Neural cell (in vitro differentiated cells): ENCODE measurements at regions not wholly inside any gene's neighbourhood (a gene's known extent, or its start where the extent isn't known, plus 50 kb on each side); places are given as distances from the start of the nearest gene placed in this dataset.
A peak's percentile ranks its signal among the peaks of the same experiment; 100 is the strongest.

Source experiments
- H2AFZ ChIP-seq: fragments of 200-600, 300-800 bp; sonication (generic), shearing (Covaris generic); 2 replicates; pipeline ENCODE4 v1.6.0; 2014; ENCODE audit warnings: low read depth, mild to moderate bottlenecking, antibody characterized with exemption, low read length, moderate library complexity
- H3F3A ChIP-seq: fragments of 200-600 bp; shearing (Covaris generic); 2 replicates; pipeline ENCODE4 v1.6.1; 2016; ENCODE audit warnings: mild to moderate bottlenecking, moderate library complexity, mixed read lengths, antibody characterized with exemption, low read length; ENCODE audit not compliant: insufficient read depth, poor library complexity, severe bottlenecking
- H3K27ac ChIP-seq: fragments of 200-600, 300-800 bp; sonication (generic), shearing (Covaris generic); 2 replicates; pipeline ENCODE4 v1.5.1; 2014; ENCODE audit warnings: mild to moderate bottlenecking, low read length, moderate library complexity
- H3K27me3 ChIP-seq: fragments of 300-800, 200-600 bp; sonication (generic), shearing (Covaris generic); 2 replicates; pipeline ENCODE4 v1.6.0; 2014; ENCODE audit warnings: mild to moderate bottlenecking, low read depth, low read length, moderate library complexity; ENCODE audit not compliant: insufficient read depth
- H3K36me3 ChIP-seq: fragments of 300-800, 200-600 bp; sonication (generic), shearing (Covaris generic); 2 replicates; pipeline ENCODE4 v1.5.1; 2014; ENCODE audit warnings: mild to moderate bottlenecking, antibody characterized with exemption, low read length, moderate library complexity; ENCODE audit not compliant: insufficient read depth
- H3K4me2 ChIP-seq: fragments of 300-800, 200-600 bp; sonication (generic), shearing (Covaris generic); 2 replicates; pipeline ENCODE4 v1.6.0; 2014; ENCODE audit warnings: mild to moderate bottlenecking, low read length
- H3K4me3 ChIP-seq: fragments of 300-800, 200-600 bp; sonication (generic), shearing (Covaris generic); 2 replicates; pipeline ENCODE4 v1.5.1; 2014; ENCODE audit warnings: mild to moderate bottlenecking, low read length, moderate library complexity
- H3K79me2 ChIP-seq: fragments of 200-600 bp; shearing (Covaris generic); replicated peaks from 2 replicates; pipeline ENCODE4 v1.6.0; 2014; ENCODE audit warnings: mild to moderate bottlenecking, low read length, moderate library complexity; ENCODE audit not compliant: insufficient read depth
- H3K9ac ChIP-seq: fragments of 300-800, 200-600 bp; sonication (generic), shearing (Covaris generic); 2 replicates; pipeline ENCODE4 v1.6.1; 2016; ENCODE audit warnings: mild to moderate bottlenecking, low read length, mixed read lengths
- H3K9me2 ChIP-seq: fragments of 200-600 bp; shearing (Covaris generic); 2 replicates; pipeline ENCODE4 v1.6.1; 2016; ENCODE audit warnings: mild to moderate bottlenecking, low read length, mixed read lengths; ENCODE audit not compliant: insufficient read depth
- H3K9me3 ChIP-seq: fragments of 200-600, 300-800 bp; sonication (generic), shearing (Covaris generic); 2 replicates; pipeline ENCODE4 v1.6.1; 2016; ENCODE audit warnings: mild to moderate bottlenecking, mixed run types, low read length, moderate library complexity, mixed read lengths
- H4K20me1 ChIP-seq: fragments of 200-600 bp; shearing (Covaris generic); 2 replicates; pipeline ENCODE4 v1.6.1; 2016; ENCODE audit warnings: mild to moderate bottlenecking, mixed run types; ENCODE audit not compliant: insufficient read depth
- EP300 ChIP-seq: fragments of 450-650 bp; conservative IDR thresholded peaks from 2 replicates; pipeline ENCODE4 v1.6.1; 2014; ENCODE audit warnings: antibody characterized with exemption, mild to moderate bottlenecking, moderate library complexity; ENCODE audit not compliant: poor library complexity, severe bottlenecking
- EZH2 ChIP-seq: fragments of 200-600, 300-800 bp; shearing (Covaris generic), sonication (generic); IDR thresholded peaks from 2 replicates; pipeline ENCODE4 v1.6.1; 2014; ENCODE audit warnings: antibody characterized with exemption, low read length, borderline replicate concordance, mild to moderate bottlenecking; ENCODE audit not compliant: insufficient read depth, poor library complexity, severe bottlenecking
- MXI1 ChIP-seq: fragments of 450-650 bp; conservative IDR thresholded peaks from 2 replicates; pipeline ENCODE4 v1.6.1; 2014; ENCODE audit warnings: antibody characterized with exemption, mild to moderate bottlenecking; ENCODE audit not compliant: poor library complexity, severe bottlenecking
- POLR2AphosphoS5 ChIP-seq: IDR thresholded peaks from 2 replicates; pipeline ENCODE4 v1.6.1; 2012
- RAD21 ChIP-seq: fragments of 450-650 bp; conservative IDR thresholded peaks from 2 replicates; pipeline ENCODE4 v1.6.1; 2014; ENCODE audit warnings: antibody characterized with exemption, mild to moderate bottlenecking, moderate library complexity
- SMC3 ChIP-seq: fragments of 450-650 bp; conservative IDR thresholded peaks from 2 replicates; pipeline ENCODE4 v1.6.1; 2014; ENCODE audit warnings: antibody characterized with exemption, mild to moderate bottlenecking, moderate library complexity; ENCODE audit not compliant: poor library complexity
- TAF1 ChIP-seq: IDR thresholded peaks from 2 replicates; pipeline ENCODE4 v1.6.1; 2012; ENCODE audit warnings: low read depth
- TF ChIP-seq, protein P1 (sequence below): fragments of 450-650 bp; IDR thresholded peaks from 2 replicates; pipeline ENCODE4 v1.5.1; 2014; ENCODE audit warnings: antibody characterized with exemption, mild to moderate bottlenecking, moderate library complexity; ENCODE audit not compliant: poor library complexity, severe bottlenecking
- TF ChIP-seq, protein P2 (sequence below): IDR thresholded peaks from 2 replicates; pipeline ENCODE4 v1.6.1; 2012; ENCODE audit warnings: borderline replicate concordance

DNA sequence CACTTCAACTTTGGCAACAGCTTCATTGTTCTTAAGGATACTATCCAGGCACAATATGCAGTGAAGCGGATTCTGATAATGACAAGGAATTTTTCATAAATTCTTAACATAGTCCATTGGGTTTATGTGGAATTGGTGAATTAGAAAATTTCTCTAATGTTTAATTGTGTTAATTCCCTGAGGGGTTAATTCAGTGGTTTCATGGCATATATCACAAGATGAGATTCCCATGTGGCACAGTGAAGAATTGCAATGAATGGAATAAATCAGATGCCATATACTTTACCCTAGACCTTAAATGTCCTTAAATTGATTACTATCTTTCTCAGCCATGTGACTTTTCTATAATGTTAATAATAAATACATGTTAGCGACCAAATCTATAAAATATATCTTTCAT lies 1244.1 kb downstream of the ROBO2 start:
- no peak for TF ChIP-seq POLR2AphosphoS5
- TF ChIP-seq EP300 = no peak
- TF ChIP-seq, protein P1, sequence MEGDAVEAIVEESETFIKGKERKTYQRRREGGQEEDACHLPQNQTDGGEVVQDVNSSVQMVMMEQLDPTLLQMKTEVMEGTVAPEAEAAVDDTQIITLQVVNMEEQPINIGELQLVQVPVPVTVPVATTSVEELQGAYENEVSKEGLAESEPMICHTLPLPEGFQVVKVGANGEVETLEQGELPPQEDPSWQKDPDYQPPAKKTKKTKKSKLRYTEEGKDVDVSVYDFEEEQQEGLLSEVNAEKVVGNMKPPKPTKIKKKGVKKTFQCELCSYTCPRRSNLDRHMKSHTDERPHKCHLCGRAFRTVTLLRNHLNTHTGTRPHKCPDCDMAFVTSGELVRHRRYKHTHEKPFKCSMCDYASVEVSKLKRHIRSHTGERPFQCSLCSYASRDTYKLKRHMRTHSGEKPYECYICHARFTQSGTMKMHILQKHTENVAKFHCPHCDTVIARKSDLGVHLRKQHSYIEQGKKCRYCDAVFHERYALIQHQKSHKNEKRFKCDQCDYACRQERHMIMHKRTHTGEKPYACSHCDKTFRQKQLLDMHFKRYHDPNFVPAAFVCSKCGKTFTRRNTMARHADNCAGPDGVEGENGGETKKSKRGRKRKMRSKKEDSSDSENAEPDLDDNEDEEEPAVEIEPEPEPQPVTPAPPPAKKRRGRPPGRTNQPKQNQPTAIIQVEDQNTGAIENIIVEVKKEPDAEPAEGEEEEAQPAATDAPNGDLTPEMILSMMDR = peak; percentile 24
- no peak for TF ChIP-seq RAD21
- no peak for TF ChIP-seq TAF1
- no peaks in the 10 kb centered on the region for H4K20me1 ChIP-seq
- no peak overlapping the region for H3K27ac ChIP-seq
- H2AFZ ChIP-seq = no peak overlapping the region
- no peak overlapping the region for H3K9ac ChIP-seq
- no peak overlapping the region for H3K4me3 ChIP-seq
- no peaks in the 10 kb centered on the region for H3K79me2 ChIP-seq
- no peaks in the 10 kb centered on the region for H3K36me3 ChIP-seq
- H3K27me3 ChIP-seq = no peaks in the 10 kb centered on the region
- H3K9me3 ChIP-seq = no peaks in the 10 kb centered on the region
- H3K9me2 ChIP-seq = no peaks in the 10 kb centered on the region
- no peak overlapping the region for H3K4me2 ChIP-seq
- H3F3A ChIP-seq = no peaks in the 10 kb centered on the region

DNA sequence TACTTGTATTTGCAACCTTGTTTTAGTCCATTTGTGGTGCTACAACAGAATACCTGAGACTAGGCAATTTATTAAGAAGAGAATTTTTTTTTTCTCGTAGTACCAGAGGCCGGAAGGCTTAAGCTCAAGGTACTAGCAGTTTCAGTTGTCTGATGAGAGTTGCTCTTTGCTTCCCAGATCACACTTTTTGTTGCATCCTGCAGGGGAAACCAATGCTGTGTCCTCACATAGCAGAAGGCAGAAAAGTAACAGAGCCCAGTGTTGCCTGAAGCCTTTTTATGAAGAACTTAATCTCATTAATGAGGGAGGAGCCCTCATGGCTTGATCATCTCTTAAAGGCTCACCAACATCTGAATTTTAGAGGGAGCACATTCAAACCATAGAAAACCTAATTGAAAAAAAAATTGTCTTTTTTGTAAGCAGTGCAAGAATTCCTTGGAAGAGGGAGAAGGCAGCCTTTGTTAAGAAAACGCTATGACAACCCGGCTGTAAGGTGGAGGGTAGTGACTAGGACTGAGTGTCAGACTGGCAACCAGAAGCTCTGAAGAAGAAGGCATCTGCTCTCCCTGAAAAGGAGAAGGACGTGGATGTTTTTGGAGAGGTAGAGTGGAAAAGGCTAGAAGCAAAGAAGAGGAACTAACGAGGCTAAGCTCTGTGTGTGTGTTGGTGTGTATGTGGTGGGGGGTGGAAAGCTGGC lies 1245.3 kb downstream of the ROBO2 start:
- H3K4me2 ChIP-seq = no peak overlapping the region

DNA sequence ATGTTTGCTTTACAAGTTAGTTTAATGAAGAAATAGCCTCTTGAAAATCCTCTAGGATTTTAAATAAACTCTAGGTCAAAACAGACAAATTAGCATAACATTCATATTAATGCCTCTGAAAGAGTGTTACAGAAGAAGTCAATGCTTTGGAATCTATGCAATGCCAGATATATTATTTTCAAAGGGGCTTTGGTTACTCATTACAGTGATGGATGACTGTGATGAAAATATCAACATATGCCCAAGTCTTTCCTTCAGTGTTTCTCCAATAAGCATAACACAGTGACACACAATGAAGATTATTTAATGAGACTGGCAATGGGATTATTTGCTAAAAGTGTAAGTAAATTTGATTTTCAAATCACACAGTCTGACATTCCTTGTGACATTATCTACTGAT lies 1247.2 kb downstream of the ROBO2 start:
- Histone ChIP-seq H3K4me2 (no peak overlapping the region), H3K9ac (no peak overlapping the region), H3K9me3 (no peaks in the 10 kb centered on the region), H3K79me2 (no peaks in the 10 kb centered on the region), H2AFZ (no peak overlapping the region), H3K27ac (no peak overlapping the region), H3K27me3 (no peaks in the 10 kb centered on the region), H3K4me3 (no peak overlapping the region), H3K36me3 (no peaks in the 10 kb centered on the region), H3F3A (no peaks in the 10 kb centered on the region), H3K9me2 (no peaks in the 10 kb centered on the region), H4K20me1 (no peaks in the 10 kb centered on the region)
- no peak for TF ChIP-seq TAF1
- TF ChIP-seq, protein P1 = no peak
- TF ChIP-seq MXI1 = no peak
- TF ChIP-seq EZH2 = no peak
- TF ChIP-seq EP300 = no peak
- TF ChIP-seq SMC3 = no peak
- TF ChIP-seq RAD21 = no peak
- TF ChIP-seq, protein P2, sequence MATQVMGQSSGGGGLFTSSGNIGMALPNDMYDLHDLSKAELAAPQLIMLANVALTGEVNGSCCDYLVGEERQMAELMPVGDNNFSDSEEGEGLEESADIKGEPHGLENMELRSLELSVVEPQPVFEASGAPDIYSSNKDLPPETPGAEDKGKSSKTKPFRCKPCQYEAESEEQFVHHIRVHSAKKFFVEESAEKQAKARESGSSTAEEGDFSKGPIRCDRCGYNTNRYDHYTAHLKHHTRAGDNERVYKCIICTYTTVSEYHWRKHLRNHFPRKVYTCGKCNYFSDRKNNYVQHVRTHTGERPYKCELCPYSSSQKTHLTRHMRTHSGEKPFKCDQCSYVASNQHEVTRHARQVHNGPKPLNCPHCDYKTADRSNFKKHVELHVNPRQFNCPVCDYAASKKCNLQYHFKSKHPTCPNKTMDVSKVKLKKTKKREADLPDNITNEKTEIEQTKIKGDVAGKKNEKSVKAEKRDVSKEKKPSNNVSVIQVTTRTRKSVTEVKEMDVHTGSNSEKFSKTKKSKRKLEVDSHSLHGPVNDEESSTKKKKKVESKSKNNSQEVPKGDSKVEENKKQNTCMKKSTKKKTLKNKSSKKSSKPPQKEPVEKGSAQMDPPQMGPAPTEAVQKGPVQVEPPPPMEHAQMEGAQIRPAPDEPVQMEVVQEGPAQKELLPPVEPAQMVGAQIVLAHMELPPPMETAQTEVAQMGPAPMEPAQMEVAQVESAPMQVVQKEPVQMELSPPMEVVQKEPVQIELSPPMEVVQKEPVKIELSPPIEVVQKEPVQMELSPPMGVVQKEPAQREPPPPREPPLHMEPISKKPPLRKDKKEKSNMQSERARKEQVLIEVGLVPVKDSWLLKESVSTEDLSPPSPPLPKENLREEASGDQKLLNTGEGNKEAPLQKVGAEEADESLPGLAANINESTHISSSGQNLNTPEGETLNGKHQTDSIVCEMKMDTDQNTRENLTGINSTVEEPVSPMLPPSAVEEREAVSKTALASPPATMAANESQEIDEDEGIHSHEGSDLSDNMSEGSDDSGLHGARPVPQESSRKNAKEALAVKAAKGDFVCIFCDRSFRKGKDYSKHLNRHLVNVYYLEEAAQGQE = no peak
- TF ChIP-seq POLR2AphosphoS5 = no peak

More for the DNA sequence above, 1245.3 kb downstream of the ROBO2 start:
- Histone ChIP-seq H3K9me3 (no peaks in the 10 kb centered on the region), H3K9ac (no peak overlapping the region), H3K27me3 (no peaks in the 10 kb centered on the region), H3F3A (no peaks in the 10 kb centered on the region), H4K20me1 (no peaks in the 10 kb centered on the region), H3K9me2 (no peaks in the 10 kb centered on the region), H2AFZ (no peak overlapping the region), H3K27ac (no peak overlapping the region), H3K4me3 (no peak overlapping the region), H3K36me3 (no peaks in the 10 kb centered on the region), H3K79me2 (no peaks in the 10 kb centered on the region)
- TF ChIP-seq EZH2 (no peak), POLR2AphosphoS5 (no peak)
- TF ChIP-seq, protein P1 = no peak
